Hepatic stellate cell (primary cell): ENCODE measurements at regions not wholly inside any gene's neighbourhood (a gene's known extent, or its start where the extent isn't known, plus 50 kb on each side); places are given as distances from the start of the nearest gene placed in this dataset.

ENCODE experiments used
- DNase-seq: peaks from one replicate; pipeline ENCODE4 v3.0.0; 2011; ENCODE audit warnings: low spot score

DNA sequence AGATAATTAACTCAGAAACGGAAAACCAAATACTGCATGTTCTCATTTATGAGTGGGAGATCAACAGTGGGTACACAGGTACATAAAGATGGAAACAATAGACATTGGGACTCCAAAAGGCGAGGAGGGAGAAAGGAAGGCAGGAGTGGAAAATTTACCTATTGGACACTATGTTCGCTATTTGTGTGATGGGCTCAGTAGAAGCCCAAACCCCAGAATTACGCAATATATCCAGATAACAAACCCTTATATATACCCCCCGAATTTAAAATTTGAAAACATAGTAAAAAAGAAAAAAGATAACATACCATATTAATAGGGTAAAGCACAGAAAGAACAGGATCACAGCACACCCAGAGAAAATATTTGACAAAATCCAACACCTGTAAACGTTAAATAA, 1351.7 kb upstream of the FAM98A start:
- DNase-seq = no peak

DNA sequence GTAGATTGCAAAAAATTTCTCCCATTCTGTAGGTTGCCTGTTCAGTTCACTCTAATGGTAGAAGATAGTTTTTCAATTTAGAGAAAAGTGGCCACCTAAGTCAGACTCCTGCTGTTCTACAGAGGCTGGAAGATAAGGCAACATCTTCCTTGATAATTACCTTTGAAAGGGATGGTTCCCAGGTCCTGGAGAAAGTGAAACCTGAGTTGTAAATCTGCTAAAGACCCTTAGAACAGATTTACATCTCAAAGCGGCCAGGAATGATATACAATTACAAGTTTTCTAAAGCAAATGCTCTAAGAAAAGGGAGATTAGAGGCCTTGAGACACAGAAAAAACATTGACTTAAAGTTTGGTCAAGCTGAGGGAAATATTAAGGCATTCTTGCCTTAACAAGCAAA, 1350.2 kb upstream of the FAM98A start:
- no peak for DNase-seq

DNA sequence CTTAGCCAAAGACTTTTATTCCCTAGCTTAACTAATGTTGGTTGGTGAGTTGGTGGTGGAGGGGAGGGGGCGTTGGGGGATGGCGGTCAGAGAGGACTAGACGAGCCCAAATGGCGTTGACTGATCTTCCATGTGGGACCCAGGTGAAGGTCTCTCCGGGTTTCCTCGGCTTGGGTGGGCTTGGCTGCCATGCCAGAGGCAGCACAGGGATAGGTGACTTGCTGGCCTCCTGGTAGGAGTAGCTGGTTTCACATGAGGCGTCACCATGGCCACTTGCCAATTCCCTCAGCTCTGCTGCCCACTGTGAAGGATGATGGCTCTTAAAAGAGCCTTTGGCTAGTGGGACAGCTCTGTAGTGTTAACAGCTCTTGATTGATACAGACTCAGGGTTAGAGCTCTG, 1337.0 kb upstream of the FAM98A start:
- DNase-seq = no peak

DNA sequence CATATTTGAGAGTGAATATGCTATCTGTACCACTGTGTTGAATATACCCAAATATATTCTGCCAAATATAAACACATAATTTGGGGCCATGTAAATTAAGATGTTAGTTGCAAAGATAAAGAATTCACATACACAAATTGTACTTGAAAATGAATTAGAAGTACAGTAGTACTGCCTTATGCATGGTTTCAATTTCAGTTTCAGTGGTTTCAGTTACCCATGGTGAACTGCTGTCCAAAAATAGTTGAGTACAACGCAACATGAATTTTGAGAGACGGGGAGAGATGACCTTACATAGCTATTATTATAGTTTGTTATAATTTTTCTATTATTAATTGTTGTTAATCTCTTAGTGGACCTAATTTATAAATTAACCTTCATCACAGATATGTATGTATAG, 1313.0 kb upstream of the FAM98A start:
- DNase-seq = no peak

DNA sequence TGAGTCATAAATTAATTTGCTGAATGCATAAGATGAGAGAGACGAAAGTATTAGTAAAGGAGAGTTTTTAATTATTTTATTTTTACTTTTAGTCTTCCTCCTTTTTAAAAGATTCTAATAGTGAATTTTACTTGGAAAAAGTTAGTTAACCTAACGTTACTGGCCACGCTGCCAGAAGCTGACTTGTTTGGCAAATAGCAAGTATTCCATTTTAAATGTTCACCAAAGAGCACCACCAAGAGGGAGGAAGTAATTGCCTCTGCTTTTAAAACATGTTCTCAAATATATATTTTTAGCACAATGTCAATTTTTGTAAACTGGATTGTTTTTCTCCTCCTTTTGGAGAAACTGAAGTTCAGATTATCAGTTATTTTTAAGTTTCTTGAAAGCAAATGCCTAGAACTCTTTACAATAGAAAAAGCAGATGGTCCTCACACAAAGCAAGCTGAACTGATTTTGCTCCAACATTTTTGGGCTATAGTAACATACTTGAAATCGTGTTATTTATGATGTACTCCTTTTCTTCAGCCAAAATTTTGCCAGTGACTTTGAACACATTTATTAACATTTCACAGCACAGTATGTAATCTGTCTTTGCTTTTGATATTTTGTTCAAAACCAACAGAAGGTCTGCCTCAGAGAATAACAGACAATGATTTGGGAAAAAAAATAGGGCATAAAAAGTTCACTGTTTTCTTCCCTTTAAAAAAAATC, 1311.0 kb upstream of the FAM98A start:
- DNase-seq = no peak

DNA sequence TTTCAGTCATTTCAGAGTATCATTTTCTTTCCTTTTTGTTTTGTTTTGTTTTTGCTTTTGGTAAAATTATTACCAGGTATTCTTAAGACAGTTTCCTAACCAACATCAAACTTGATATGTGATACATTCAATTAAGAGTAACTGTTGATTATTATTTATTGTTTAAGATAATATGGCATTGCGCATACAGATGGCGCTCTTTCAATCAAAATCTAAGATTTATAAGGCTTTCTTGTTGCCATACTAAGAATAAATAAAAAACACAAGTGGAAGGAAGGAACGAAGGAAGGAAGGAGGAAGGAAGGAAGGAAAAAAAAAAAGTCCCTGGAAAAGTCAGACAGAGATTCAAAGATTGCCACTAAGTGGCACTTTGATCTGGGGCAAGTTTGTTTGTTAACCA, 1308.7 kb upstream of the FAM98A start:
- DNase-seq = no peak

DNA sequence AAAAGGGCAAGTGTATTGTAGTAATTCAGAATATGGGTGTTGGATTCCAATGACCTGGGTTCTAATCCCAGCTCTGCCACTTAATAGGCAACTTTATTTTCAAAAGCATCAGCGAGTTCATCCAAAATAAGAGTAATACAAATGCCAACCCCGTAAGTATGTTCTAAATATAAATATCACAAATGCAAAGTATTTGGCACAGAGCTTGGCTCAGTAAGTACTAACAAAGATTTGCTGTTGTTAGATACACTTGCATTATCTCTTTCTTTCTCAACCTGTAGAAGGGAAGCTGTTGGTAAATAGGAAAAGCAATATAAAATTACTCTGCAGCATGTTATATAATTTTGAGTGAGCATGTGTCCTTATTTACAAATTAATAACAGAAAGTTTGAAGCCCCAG, 1302.6 kb upstream of the FAM98A start:
- DNase-seq = no peak

DNA sequence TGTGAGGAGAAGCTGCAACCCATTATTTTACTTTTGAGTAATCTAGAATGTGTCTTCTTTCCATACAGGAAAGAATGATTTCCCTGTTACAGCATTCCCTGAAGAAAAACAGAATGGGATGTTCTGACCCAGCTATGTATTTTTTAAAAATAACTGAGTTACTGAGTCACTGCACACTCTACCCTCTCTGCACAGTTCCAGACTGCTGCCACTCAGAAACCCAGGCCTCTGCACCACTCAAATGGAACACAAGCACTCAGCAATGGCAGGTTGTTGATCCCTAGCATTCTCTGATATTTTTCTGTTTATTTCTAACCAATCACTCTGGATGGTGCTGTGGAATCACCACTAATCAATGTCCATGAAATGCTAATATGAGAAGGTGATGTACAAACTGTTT, 1300.0 kb upstream of the FAM98A start:
- DNase-seq = no peak

DNA sequence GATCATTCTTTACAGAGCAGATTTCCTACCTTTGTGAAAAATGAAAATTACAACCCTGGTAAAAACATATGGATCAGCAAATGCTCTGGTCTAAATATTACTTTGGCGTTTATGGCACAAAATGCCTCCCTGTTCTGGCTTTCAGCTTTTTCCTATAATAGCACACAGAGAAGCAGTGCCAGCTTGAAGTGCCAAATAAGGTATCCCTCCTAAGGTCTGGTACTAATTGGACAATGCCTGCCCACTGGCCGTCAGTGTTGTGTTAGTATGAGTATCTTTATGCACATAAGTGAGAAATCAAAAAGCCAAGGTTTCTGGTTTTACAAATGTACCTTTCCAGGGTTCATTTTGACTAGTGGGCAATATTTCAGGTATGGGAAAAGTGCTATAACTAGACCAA, 1293.7 kb upstream of the FAM98A start:
- no peak for DNase-seq

DNA sequence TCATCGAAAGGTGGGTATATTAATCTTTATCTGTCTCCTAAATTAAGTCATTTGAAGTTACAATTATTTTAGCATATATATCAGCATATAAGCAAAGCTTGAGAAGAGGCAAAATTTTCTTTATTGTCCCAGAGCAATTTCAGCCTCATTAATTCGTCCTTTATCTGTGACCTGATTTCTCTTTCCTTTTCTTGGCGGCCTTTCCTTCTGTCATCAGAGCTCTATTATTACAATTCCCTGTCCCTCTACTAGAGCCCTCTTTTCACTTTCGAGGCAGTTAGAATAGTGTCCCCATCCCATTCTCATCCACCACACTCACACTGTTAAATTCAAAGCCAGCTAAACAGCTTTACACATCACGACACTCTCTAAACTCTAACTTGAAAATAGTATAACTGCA, 1293.2 kb upstream of the FAM98A start:
- no peak for DNase-seq

DNA sequence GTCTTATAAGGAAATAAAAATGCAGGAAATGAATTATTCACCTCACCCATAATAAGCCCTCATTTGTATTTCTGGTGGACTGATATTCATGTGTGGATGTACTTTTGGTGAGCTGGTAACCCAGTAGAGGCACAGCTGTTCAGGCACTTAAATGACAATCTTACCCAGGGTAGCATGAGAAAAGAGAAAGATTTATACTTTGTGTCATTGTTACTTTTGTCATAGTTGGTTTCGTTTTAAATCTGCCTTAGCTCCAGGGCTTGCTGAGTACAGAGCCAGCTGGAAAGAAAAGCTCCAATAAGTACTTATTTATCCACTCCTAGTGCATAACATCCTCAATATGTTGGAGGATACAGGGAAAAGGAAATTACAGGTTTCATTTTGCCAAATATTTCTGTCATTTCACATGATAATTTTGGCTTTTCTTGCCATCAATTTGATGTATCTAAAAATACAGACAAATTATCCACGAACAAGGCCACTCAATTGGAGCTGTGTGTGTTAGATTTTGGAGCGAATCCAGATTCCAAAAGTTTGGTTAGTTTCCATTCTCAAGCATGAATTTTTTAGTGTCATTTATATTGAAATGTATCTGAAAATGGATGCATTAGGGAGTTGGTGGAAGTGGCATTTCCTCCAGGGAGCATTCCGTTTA, 1276.1 kb upstream of the FAM98A start:
- no peak for DNase-seq

DNA sequence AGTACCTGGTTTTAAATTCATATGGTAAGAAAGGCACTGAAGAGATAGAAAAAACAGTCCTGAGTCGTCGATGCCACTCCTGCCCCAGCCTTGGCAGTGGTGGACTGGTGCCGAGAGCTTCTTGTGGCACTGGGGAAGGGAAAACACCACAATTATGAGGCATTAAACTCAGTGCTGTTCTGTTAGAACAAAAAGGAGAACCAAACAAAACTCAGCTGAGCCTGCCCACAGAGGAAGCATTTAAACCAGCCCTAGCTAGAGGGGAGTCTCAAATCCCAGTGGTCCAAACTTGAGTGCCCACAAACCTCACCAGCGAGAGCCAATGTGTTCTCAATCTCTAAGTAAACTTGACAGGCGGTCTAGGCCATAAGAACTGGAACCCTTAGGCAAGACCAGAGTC, 1254.5 kb upstream of the FAM98A start:
- no peak for DNase-seq

DNA sequence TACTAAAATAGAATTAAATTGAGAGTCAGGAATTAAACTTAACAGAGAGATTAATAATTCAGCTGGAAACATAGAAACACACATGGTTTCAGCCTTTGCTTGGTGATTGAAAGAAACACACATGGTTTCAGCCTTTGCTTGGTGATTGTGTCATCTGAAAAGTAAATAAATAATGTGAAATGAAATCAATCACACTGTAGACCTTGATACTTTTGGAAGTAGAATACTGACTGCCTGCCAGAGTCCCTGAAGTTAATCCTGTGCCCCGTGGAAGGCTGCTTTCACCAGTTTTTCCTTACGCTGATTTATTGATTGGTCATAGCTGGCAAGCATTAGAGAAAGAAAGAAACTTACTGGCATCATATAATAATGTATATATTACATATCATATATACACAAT, 1252.7 kb upstream of the FAM98A start:
- DNase-seq = no peak

DNA sequence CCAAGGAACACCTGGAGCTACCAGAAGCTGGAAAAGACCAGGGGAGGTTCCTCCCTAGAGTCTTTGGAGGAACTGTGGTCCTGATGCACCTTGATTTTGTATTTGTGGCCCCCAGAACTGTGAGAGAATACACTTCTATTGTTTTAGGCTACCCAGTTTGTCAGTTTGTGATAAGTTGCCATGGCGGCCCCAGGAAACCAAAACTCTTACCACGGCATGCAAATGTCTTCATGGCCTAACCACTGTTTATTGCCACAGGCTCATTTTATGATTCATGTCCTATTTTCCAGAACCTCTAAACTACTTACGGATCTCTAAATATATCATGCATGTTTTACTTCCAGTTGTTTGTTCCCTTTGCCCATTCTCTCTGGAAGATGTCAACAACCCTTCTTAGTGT, 1250.7 kb upstream of the FAM98A start:
- DNase-seq = no peak

DNA sequence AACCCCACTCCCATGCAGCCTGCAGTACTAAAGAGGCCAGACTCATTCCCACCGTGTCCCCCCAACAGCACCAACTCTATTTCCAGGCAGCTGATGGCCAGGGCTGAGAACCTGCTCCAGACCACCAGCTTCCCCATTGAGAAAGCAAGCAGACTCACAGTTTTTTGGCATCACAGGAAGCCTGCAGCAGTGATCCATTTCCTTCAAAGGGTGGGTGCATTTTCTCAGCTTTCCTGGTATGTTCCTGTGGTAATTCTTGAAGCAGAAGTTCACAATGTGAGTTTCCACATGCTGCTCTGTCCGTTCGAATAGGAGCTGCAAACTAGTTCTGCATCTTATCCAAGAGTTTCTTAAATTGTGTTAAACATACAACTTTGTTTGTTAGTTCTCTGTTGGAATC, 1249.6 kb upstream of the FAM98A start:
- no peak for DNase-seq

DNA sequence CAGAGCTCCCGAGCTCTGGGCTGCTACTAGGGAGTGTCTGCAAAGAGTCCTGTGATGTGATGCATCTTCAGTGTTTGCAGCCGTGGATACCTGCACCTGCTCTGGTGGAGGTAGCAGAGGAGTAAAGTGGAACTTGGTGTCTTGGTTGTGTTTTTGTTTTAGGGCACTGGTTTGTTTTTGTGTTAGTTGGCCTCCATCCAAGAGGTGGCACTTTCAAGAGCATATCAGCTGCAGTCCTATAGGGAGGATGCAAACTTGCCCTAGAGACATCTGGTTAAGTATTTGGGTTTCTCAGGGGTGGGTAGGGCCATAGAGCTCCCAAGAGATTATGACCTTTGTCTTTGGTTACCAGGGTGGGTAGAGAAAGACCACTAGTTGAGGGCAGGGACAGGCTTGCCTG, 1249.0 kb upstream of the FAM98A start:
- DNase-seq = no peak

DNA sequence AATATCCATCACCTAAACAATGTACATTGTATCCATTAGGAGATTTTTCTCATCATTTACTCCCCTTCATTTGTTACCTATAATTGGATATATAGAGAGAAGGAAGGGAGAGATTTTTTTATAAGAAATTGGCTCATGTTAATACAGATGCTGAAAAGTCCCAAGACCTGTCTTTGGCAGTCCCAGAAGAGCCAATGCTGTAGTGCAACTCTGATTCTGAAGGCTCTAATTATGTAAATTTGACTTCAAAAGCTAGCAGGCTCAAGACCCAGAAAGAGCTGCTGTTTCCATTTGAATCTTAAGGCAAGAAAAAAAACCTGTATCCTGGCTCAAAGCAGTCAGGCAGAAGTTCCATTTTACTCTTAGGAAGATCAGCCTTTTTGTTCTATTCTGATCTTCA, 1245.5 kb upstream of the FAM98A start:
- no peak for DNase-seq

DNA sequence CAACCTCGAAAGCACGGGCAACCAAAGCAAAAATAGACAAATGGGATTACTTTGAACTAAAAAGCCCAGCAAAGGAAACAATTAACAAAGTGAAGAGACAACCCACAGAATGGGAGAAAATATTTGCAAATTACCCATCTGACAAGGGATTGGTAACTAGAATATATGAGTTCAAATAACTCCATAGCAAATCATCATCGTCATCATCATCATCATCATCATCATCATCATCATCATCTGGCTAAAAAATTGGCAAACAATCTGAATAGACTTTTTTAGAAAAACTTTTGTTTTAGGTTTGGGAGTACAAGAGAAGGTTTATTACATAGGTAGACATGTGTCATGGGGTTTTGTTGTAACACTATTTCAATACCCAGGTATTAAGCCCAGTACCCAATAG, 1239.3 kb upstream of the FAM98A start:
- no peak for DNase-seq

DNA sequence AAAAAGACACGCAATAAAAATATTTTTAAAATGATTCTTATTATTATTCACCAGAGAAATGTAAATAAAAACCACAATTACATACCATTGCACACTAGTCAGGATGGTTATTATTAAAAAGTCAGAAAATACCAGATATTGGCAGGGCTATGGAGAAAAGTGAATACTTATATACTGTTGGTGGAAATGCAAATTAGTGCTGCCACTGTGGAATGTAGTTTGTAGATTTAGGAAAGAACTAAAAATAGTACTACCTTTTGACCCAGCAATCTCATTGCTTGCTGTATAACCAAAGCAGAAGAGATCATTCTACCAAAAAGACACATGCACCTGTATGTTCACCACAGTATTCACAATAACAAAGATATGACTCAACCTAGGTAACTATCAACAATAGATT, 1237.3 kb upstream of the FAM98A start:
- no peak for DNase-seq

DNA sequence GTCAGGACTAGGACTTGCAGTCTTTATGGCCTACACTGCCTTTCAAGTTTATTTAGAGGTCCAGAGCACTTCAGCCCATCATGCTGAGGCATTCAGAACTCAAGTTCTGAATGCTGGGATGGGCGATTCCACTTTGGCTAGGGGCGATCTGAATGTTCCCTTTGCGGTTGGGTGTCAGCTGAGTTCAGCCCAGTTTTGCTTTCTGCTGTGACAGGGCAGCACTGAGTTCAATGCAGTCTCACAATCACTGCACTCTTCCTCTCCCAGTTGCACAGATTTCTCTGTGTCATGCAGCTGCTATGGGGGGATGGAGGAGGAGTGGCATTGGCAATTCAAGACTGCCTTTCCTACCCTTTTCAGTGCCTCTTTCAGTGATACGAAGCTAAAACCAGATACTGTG, 1232.0 kb upstream of the FAM98A start:
- DNase-seq = no peak

DNA sequence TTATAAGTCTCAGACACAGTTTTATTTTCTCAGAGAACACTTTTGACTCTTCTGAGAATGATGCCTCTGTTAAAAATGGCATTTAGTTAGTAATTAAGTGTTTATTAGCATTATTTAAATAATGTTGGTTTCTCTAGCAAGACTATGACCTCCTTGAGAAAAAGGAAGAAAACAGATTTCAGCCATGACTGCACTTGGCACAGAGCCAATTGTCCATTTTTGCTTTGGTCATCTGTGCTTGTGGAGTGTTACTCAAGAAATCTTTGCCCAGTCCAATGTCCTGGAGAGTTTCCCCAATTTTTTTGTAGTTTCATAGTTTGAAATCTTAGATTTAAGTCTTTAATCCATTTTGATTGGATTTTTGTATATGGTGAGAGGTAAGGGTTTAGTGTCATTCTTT, 1229.4 kb upstream of the FAM98A start:
- DNase-seq = no peak

DNA sequence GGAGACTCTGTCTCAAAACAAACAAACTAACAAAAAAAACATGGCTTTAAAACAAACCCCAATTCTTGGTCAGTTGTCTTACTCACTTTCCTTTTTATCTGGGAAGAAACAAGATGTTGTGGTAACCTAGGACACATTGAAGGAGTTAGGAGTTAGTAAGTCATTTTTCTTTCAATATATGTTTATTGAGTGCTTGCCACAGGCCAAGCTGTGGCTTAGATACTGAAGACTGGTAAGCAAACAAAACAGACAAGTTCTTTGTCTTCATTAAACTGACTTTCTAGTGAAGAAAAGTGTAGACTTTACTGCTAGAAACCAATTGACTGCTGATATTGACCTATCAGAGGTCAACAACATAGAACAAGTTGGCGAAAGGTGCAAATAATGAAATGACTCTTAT, 1228.3 kb upstream of the FAM98A start:
- no peak for DNase-seq

DNA sequence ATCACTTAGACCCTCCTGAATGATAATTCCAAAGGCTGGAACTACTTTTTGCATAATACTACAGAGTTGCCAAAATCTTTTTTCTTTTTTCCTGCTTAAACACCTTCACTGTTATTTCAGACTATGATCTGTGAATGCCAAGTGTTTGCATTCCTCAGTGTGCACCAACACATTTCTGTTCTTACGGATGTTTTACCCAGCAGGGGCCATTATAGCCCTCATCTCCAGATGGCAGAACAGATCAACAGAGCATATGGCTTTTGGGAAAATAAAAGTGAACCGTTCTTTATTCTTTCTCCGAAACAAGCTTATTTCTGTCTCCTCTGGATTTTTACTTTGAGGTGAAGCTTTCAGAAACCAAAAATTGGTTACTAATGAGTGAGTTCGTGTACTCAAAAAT, 1226.6 kb upstream of the FAM98A start:
- no peak for DNase-seq

DNA sequence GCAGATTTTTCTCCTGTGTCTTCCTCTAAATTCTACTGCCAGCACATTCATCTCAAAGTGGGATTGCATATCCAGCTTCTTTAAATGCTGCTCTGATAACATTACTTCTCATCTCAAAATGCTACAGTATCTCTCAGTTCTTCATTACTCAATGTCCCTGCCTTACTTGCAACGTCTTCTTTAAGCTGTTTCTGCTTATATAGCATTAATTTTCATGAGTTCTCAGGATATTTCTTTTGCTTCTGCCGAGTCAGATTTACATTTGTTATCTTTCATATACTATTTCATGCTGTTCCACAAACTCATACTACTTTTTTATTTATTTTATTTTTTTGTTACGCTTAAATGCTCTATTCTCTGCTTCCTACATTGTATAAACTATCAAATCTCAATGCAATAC, 1223.5 kb upstream of the FAM98A start:
- no peak for DNase-seq
